ENCODE measurements at regions not wholly inside any gene's neighbourhood (a gene's known extent, or its start where the extent isn't known, plus 50 kb on each side); places are given as distances from the start of the nearest gene placed in this dataset.
"Not testable (repeated sequence)": the region's sequence is repeated elsewhere in the genome, so short reads cannot be mapped to it uniquely, and the experiment has no call there.

DNA sequence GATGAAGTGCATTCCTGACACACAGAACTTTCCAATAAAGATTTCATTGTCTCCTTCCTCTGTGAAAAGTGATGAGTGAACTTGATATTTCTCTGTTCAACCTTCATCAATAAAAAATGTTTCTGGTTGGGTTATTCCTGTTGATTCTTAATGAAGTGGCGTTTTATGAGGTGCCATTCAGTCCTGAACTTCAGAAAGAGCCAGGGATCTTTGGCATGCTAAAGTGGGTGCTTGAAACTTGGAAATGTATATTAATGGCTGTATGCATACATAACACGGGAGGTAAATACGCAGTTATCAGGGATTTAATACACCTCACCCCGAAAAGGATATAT lies 151.6 kb downstream of the ACTR3B start:
- no peak for DNase-seq (ENCODE audit: extremely low spot score, unreplicated experiment)
- peaks cover 4% of the 10 kb centered on the region for H3K9me3 Mint-ChIP-seq
- H3K27me3 Mint-ChIP-seq: peaks cover 22% of the 10 kb centered on the region
- H3K27ac Mint-ChIP-seq: no peak overlapping the region
- H3K4me3 Mint-ChIP-seq: no peak overlapping the region
- TF ChIP-seq, protein P1, sequence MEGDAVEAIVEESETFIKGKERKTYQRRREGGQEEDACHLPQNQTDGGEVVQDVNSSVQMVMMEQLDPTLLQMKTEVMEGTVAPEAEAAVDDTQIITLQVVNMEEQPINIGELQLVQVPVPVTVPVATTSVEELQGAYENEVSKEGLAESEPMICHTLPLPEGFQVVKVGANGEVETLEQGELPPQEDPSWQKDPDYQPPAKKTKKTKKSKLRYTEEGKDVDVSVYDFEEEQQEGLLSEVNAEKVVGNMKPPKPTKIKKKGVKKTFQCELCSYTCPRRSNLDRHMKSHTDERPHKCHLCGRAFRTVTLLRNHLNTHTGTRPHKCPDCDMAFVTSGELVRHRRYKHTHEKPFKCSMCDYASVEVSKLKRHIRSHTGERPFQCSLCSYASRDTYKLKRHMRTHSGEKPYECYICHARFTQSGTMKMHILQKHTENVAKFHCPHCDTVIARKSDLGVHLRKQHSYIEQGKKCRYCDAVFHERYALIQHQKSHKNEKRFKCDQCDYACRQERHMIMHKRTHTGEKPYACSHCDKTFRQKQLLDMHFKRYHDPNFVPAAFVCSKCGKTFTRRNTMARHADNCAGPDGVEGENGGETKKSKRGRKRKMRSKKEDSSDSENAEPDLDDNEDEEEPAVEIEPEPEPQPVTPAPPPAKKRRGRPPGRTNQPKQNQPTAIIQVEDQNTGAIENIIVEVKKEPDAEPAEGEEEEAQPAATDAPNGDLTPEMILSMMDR (conservative IDR thresholded peaks at IDR 0.05): no peak
- H3K36me3 Mint-ChIP-seq: no peaks in the 10 kb centered on the region
- peaks cover 9% of the 10 kb centered on the region for H3K4me1 Mint-ChIP-seq (ENCODE audit: unreplicated experiment)

DNA sequence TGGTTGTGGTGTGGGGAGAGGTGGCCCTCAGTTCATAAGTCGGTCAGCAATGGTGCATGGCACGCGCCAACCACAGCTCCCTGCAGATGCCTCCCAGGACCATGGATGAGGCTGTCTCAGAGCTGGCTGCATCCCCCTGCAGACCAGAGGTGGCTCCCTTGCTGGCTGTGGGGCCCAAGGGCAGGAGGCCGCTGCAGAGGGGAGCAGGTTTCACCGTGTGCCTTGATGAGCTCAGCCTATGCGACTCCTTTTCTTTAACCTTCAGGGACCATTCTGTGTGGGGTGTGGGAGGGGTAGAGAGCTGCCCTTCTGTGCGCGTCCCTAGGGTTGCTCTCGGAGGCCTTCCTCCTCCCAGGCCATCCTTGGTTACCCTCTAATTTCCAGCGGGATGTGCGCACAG lies 152.4 kb downstream of the ACTR3B start:
- Mint-ChIP-seq H3K27me3 (peaks cover 20% of the 10 kb centered on the region), H3K27ac (no peak overlapping the region), H3K9me3 (peaks cover 4% of the 10 kb centered on the region), H3K4me1 (ENCODE audit: unreplicated experiment) (peaks cover 9% of the 10 kb centered on the region), H3K4me3 (no peak overlapping the region), H3K36me3 (no peaks in the 10 kb centered on the region)
- no peak for DNase-seq (ENCODE audit: extremely low spot score, unreplicated experiment)
- TF ChIP-seq, protein P1 (conservative IDR thresholded peaks at IDR 0.05): no peak

DNA sequence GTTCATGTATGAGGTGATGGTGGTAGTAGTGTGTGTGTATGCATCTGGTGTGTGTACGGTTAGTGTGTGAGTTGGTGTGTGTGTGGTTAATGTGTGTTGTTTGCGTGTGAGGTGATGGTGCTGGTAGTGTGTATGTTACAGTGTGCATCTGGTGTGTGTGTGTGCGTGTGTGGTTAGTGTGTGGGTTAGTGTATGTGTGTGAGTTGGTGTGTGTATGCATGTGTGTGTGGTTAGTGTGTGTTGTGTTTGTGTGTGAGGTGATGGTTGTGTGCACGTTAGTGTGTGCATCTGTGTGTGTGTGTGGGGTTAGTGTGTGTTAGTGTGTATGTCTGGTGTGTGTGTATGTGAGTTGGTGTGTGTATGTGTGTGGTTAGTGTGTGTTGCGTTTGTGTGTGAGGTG lies 153.0 kb downstream of the ACTR3B start:
- Mint-ChIP-seq H3K9me3 (peaks cover 3% of the 10 kb centered on the region), H3K4me1 (ENCODE audit: unreplicated experiment) (peaks cover 9% of the 10 kb centered on the region), H3K36me3 (no peaks in the 10 kb centered on the region), H3K27ac (no peak overlapping the region), H3K4me3 (no peak overlapping the region), H3K27me3 (peaks cover 16% of the 10 kb centered on the region)
- TF ChIP-seq, protein P1 (conservative IDR thresholded peaks at IDR 0.05): no peak
- no peak for DNase-seq (ENCODE audit: extremely low spot score, unreplicated experiment)

DNA sequence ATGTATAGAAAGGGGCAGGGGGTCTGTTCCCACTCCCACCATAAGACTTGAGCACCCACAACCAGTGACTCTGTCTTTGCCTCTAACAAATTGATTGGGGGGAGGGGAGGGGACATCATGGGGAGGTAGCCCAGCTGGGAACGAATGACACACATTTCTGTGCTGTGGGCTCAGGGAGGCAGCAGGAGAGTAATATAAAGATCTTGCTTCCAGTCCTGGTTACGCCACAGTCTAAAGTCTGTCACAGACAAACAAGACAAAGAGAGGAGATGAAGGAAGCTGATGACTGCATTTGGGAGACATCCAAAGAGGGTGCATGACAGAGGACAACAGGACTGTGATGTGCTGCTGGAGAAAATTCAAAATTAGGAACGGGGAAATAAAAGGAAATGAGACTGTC lies 153.9 kb downstream of the ACTR3B start:
- TF ChIP-seq, protein P1 (conservative IDR thresholded peaks at IDR 0.05): no peak
- Mint-ChIP-seq H3K4me1 (ENCODE audit: unreplicated experiment) (peaks cover 9% of the 10 kb centered on the region), H3K9me3 (no peaks in the 10 kb centered on the region), H3K36me3 (no peaks in the 10 kb centered on the region), H3K4me3 (no peak overlapping the region), H3K27ac (no peak overlapping the region), H3K27me3 (peaks cover 16% of the 10 kb centered on the region)
- no peak for DNase-seq (ENCODE audit: extremely low spot score, unreplicated experiment)

DNA sequence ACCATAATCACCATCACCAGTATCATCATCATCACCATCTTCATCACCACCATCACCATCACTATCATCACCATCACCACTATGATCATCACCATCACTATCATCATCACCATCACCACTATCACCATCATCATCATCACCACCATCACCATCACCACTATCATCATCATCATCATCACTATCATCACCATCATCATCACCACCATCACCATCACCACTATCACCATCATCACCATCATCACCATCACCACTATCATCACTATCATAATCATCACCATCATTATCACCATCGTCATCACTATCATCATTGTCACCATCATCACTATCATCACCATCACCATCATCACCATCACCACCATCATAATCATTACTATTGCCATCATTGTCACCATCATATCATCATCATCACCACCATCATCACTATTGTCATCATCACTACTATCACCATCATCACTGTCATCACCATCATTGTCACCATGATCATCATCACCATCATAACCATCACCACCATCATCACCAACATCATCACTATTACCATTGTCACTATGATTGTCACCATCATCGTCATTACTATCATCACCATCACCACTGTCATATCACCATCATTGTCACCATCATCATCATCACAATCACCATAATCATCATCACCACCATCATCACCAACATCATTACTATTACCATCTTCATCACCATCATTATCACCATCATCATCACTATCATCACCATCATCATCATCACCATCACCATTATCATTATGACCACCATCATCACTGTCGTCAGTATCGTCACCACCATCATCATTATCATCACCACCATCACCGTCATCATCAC lies 154.7 kb downstream of the ACTR3B start:
- Mint-ChIP-seq H3K27ac (no peak overlapping the region), H3K36me3 (no peaks in the 10 kb centered on the region), H3K4me3 (no peak overlapping the region), H3K4me1 (ENCODE audit: unreplicated experiment) (peaks cover 5% of the 10 kb centered on the region), H3K9me3 (no peaks in the 10 kb centered on the region), H3K27me3 (peaks cover 14% of the 10 kb centered on the region)
- no peak for DNase-seq (ENCODE audit: extremely low spot score, unreplicated experiment)
- TF ChIP-seq, protein P1 (conservative IDR thresholded peaks at IDR 0.05): no peak

DNA sequence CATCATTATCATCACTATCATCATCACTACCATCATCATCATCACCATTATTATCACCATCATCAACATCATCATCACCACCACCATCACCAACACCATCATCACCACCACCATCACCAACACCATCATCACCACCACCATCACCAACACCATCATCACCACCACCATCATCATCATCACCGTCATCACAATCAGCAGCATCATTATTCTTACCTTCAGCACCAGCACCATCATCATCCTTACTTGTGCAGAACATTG lies 155.2 kb downstream of the ACTR3B start:
- DNase-seq (ENCODE audit: extremely low spot score, unreplicated experiment); H3K4me1 Mint-ChIP-seq (ENCODE audit: unreplicated experiment); H3K9me3 Mint-ChIP-seq; H3K4me3 Mint-ChIP-seq; H3K36me3 Mint-ChIP-seq; H3K27ac Mint-ChIP-seq: not testable (repeated sequence)
- peaks cover 12% of the 10 kb centered on the region for H3K27me3 Mint-ChIP-seq
